Esophagus squamous epithelium (tissue), 5 donors: ENCODE measurements at regions not wholly inside any gene's neighbourhood (a gene's known extent, or its start where the extent isn't known, plus 50 kb on each side); places are given as distances from the start of the nearest gene placed in this dataset.
"Not testable (repeated sequence)": the region's sequence is repeated elsewhere in the genome, so short reads cannot be mapped to it uniquely, and the experiment has no call there.

Experiments
- DNase-seq: peaks from one replicate; lab custom pipeline; 2025; lab: John Stamatoyannopoulos, UW
- H3K27ac ChIP-seq, 4 donors: fragments of 200-600 bp; sonication (generic); one replicate each; pipeline ENCODE4 v1.5.1; 2016 to 2019; ENCODE audit warnings: mild to moderate bottlenecking in 1 of 4
- H3K27me3 ChIP-seq, 4 donors: fragments of 200-600 bp; sonication (generic); 1 replicate in 3 of 4; 2 replicates in 1 of 4; pipeline versions ENCODE4 v1.5.1 to v1.6.0; 2017 to 2021; ENCODE audit warnings: antibody characterized with exemption in 1 of 4
- H3K36me3 ChIP-seq, 3 donors: fragments of 200-600 bp; sonication (generic); one replicate each; pipeline ENCODE4 v1.5.1; 2016 to 2019
- H3K4me1 ChIP-seq, 3 donors: fragments of 200-600 bp; sonication (generic); one replicate each; pipeline ENCODE4 v1.5.1; 2017 to 2019
- H3K4me3 ChIP-seq, 4 donors: fragments of 200-600 bp; sonication (generic); 1 replicate in 3 of 4; 2 replicates in 1 of 4; pipeline ENCODE4 v1.5.1; 2016 to 2019; ENCODE audit warnings: mild to moderate bottlenecking in 2 of 4, moderate library complexity in 1 of 4
- H3K9me3 ChIP-seq, 3 donors: fragments of 200-600 bp; sonication (generic); one replicate each; pipeline ENCODE4 v1.5.1; 2016 to 2019
- POLR2A ChIP-seq, 4 donors: fragments of 450-650 bp; IDR thresholded peaks; one replicate each; pipeline ENCODE4 v1.6.1; 2017; ENCODE audit warnings: antibody characterized with exemption in 4 of 4, mild to moderate bottlenecking in 4 of 4, moderate library complexity in 3 of 4
- WGBS, 2 donors: methylation state at CpG; one replicate each; pipeline ENCODE4 v1.1.5; 2018; 5-methylcytosine and 5-hydroxymethylcytosine counted together
- intact Hi-C: fragments of 100-400 bp; cut with DNase I; formaldehyde crosslinking; loops from one replicate; pipeline ENCODE4 v1.15.0; 2022
- TF ChIP-seq, protein P1 (sequence below), 6 experiments: fragments of 450-650 bp in 4 of 6; fragments of 200-600 bp in 2 of 6; sonication (generic) in 2 of 6; IDR thresholded peaks; one replicate each; pipeline ENCODE4 v1.5.1; 2016 to 2019; ENCODE audit warnings: antibody characterized with exemption in 6 of 6, mild to moderate bottlenecking in 4 of 6, moderate library complexity in 4 of 6
- donor health status: DM: yes; HTN: yes; CAD: no.

DNA sequence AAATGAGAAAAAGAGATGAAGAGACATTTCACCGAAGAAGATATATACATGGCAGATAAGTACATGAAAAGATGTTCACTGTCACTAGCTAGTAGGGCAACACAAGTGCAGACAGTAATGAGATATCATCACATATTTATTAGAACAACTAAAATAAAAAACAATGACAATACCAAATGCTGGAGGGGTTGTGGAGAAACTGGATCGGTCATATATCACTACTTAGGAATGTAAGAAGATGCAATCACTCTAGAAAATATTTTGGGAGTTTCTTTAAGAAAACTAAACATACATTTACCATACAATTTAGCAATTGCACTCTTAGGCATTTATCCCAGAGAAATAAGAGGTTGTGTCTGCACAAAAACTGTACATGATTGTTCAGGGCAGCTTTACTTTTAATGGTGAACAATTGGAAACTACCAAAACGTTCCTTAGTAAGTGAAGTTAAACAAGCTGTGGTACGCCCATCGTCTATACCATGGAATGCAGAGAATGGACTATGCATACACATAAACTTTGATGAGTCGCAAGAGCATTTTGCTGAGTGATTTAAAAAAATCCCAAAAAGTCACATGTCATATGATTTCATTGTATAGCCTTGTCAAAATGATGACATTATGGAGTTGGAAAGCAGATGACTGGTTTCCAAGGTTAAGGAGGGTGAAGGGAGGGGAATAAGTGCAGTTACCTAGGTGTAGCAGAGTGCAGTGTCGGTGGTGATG is 149.0 kb upstream of the UBE3A start:
- no peaks in the 10 kb centered on the region for H3K36me3 ChIP-seq
- H3K9me3 ChIP-seq, result peaks cover 0 to 5% (median 0%) of the 10 kb centered on the region in 3 donors
- no peaks in the 10 kb centered on the region for H3K27me3 ChIP-seq
- DNase-seq, result no peak
- WGBS, 2 donors, result 64 to 69% methylated on average over 7 of the region's 7 CpGs
- no peak overlapping the region for H3K4me3 ChIP-seq
- H3K27ac ChIP-seq, result no peak overlapping the region
- intact Hi-C loops, result loop anchor here (10.0 kb wide), 1 partner anchor 63 kb away; no protein-coding TSS in a partner anchor
- no peaks in the 10 kb centered on the region for H3K4me1 ChIP-seq
- TF ChIP-seq, protein P1, sequence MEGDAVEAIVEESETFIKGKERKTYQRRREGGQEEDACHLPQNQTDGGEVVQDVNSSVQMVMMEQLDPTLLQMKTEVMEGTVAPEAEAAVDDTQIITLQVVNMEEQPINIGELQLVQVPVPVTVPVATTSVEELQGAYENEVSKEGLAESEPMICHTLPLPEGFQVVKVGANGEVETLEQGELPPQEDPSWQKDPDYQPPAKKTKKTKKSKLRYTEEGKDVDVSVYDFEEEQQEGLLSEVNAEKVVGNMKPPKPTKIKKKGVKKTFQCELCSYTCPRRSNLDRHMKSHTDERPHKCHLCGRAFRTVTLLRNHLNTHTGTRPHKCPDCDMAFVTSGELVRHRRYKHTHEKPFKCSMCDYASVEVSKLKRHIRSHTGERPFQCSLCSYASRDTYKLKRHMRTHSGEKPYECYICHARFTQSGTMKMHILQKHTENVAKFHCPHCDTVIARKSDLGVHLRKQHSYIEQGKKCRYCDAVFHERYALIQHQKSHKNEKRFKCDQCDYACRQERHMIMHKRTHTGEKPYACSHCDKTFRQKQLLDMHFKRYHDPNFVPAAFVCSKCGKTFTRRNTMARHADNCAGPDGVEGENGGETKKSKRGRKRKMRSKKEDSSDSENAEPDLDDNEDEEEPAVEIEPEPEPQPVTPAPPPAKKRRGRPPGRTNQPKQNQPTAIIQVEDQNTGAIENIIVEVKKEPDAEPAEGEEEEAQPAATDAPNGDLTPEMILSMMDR (IDR thresholded peaks at IDR 0.05), result no peak
- TF ChIP-seq POLR2A (IDR thresholded peaks at IDR 0.05), result no peak

DNA sequence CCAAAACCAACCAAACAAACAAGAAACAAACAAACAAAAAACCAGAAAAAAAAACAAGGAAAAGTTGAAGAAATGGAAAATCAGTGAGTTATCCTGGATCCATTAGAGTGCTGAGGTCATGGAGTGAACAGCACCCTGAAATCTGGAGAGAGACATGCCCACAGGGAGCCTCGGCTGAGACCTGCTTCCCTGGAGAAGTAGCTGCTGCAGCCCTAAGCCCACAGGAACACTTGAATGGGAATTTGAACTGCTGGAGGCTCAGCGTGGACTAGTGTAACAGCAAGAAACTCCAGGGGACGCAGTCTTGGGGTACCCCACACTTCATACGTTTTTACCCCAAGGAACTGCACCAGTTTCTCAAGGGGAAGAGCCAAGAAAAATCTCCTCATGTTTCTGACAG is 144.1 kb upstream of the UBE3A start:
- no peak for DNase-seq
- intact Hi-C loops, result loop anchor here (10.0 kb wide), 1 partner anchor 58 kb away; no protein-coding TSS in a partner anchor
- no peak for TF ChIP-seq POLR2A (IDR thresholded peaks at IDR 0.05)
- WGBS, 2 donors, result 51 to 59% methylated on average over 4 of the region's 4 CpGs
- H3K4me3 ChIP-seq, result no peak overlapping the region
- peaks cover 0 to 5% (median 0%) of the 10 kb centered on the region in 3 donors for H3K9me3 ChIP-seq
- H3K36me3 ChIP-seq, result no peaks in the 10 kb centered on the region
- no peak overlapping the region for H3K27ac ChIP-seq
- no peaks in the 10 kb centered on the region for H3K27me3 ChIP-seq
- H3K4me1 ChIP-seq, result no peaks in the 10 kb centered on the region

DNA sequence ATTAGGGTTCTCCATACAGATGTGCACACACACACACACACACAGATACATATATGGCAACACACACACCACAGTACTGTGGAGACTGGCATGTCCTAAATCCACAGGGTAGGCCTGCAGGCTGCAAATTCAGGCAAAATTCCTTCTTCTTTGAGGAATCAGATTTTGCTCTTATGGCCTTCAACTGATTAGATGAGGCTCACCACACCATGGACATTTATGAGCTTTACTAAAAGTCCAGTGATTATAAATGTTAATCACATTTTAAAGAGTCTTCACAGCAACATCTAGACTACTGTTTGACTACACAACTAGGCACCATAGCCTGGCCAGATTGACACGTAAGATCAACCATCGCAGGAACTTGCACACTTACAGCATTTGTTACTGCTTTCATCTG is 140.3 kb upstream of the UBE3A start:
- TF ChIP-seq, protein P1 (IDR thresholded peaks at IDR 0.05), result no peak
- no peak for TF ChIP-seq POLR2A (IDR thresholded peaks at IDR 0.05)
- Histone ChIP-seq H3K4me1 (no peaks in the 10 kb centered on the region), H3K9me3 (peaks cover 0 to 5% (median 0%) of the 10 kb centered on the region in 3 donors), H3K36me3 (no peaks in the 10 kb centered on the region), H3K27ac (no peak overlapping the region), H3K4me3 (no peak overlapping the region), H3K27me3 (no peaks in the 10 kb centered on the region)
- 88 to 92% methylated on average over 2 of the region's 2 CpGs for WGBS, 2 donors
- DNase-seq, result no peak
- intact Hi-C loops, result no loop called here

DNA sequence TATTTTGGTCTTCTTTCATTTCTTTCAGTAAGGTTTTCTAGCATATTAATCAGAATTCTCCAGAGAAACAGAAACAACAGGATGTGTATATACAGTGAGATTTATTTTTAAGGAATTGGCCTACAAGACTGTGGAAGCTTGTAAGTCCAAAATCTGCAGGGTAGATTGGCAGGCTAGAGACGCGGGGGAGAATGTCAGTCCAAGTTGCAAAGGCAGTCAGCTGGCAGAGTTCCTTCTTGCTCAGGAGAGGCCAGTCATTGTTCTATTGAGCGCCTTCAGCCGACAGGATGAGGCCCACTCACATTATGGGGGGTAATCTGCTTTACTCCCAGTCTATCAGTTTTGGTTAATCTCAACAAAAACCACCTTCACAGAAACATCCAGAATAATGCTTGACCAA is 133.4 kb upstream of the UBE3A start:
- H3K27me3 ChIP-seq, result no peaks in the 10 kb centered on the region
- no peak for TF ChIP-seq POLR2A (IDR thresholded peaks at IDR 0.05)
- TF ChIP-seq, protein P1 (IDR thresholded peaks at IDR 0.05), result no peak
- no peaks in the 10 kb centered on the region for H3K36me3 ChIP-seq
- H3K4me3 ChIP-seq, result no peak overlapping the region
- H3K9me3 ChIP-seq, result no peaks in the 10 kb centered on the region
- H3K27ac ChIP-seq, result no peak overlapping the region
- intact Hi-C loops, result no loop called here
- no peak for DNase-seq
- H3K4me1 ChIP-seq, result no peaks in the 10 kb centered on the region
- 64 to 79% methylated on average over 4 of the region's 4 CpGs for WGBS, 2 donors

DNA sequence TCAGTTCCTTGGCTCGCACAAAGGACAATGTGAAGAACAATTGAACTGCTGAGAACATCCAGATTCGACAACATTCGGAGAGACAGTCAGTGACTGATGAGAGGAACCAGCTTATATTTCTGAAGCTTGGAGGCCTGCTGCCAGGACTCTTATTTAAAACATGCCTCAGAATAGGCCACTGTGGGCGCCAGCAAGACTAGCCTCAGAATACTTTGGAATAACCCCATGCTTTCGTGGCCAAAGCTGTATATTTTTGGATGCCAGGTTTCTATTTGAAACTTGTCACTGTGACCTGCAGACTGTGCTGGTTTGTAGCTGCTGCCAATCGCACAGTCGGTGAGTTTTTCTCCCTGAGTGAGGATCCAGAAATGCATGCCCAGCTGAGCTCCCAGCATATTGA is 129.9 kb upstream of the UBE3A start:
- no peak for DNase-seq
- Histone ChIP-seq H3K4me3 (no peak overlapping the region), H3K27me3 (no peaks in the 10 kb centered on the region), H3K27ac (no peak overlapping the region), H3K4me1 (no peaks in the 10 kb centered on the region), H3K36me3 (no peaks in the 10 kb centered on the region), H3K9me3 (no peaks in the 10 kb centered on the region)
- intact Hi-C loops, result no loop called here
- 58 to 89% methylated on average over 7 of the region's 7 CpGs for WGBS, 2 donors
- no peak for TF ChIP-seq POLR2A (IDR thresholded peaks at IDR 0.05)
- TF ChIP-seq, protein P1 (IDR thresholded peaks at IDR 0.05), result no peak

DNA sequence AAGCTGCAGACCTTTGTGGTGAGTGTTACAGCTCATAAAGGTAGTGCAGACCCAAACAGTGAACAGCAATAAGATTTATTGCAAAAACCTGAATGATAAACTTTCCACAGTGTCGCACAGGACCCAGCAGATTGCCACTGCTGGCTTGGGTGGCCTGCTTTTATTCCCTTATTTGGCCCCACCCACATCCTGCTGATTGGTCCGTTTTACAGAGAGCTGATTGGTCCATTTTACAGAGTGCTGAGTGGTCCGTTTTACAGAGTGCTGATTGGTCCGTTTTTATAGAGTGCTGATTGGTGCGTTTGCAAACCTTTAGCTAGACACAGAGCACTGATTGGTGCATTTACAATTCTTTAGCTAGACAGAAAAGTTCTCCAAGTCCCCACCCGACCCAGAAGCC is 127.7 kb upstream of the UBE3A start:
- WGBS, 2 donors, result 58 to 70% methylated on average over 6 of the region's 6 CpGs
- H3K36me3 ChIP-seq, H3K9me3 ChIP-seq: not testable (repeated sequence)

More for the DNA sequence above, 127.7 kb upstream of the UBE3A start:
- H3K4me1 ChIP-seq, intact Hi-C loops, H3K4me3 ChIP-seq, H3K27me3 ChIP-seq, DNase-seq, H3K27ac ChIP-seq: not testable (repeated sequence)
